Activated naive CD4-positive, alpha-beta T cell treated with anti-CD3 and anti-CD28 coated beads, Interleukin-2, amount 50 U/mL, for 24 hours (primary cell): ENCODE measurements at regions not wholly inside any gene's neighbourhood (a gene's known extent, or its start where the extent isn't known, plus 50 kb on each side); places are given as distances from the start of the nearest gene placed in this dataset.
"Not testable (repeated sequence)": the region's sequence is repeated elsewhere in the genome, so short reads cannot be mapped to it uniquely, and the experiment has no call there.

Experiments
- H3K27ac Mint-ChIP-seq: one replicate; pipeline ENCODE4 v1.8.0; 2021; ENCODE audit warnings: mild to moderate bottlenecking, mixed read lengths
- H3K27me3 Mint-ChIP-seq: one replicate; pipeline ENCODE4 v1.8.0; 2021; ENCODE audit warnings: mixed read lengths
- H3K36me3 Mint-ChIP-seq: one replicate; pipeline ENCODE4 v1.8.0; 2021; ENCODE audit warnings: mixed read lengths
- H3K4me1 Mint-ChIP-seq: one replicate; pipeline ENCODE4 v1.8.0; 2021; ENCODE audit warnings: mixed read lengths
- H3K4me3 Mint-ChIP-seq: one replicate; pipeline ENCODE4 v1.8.0; 2021; ENCODE audit warnings: mild to moderate bottlenecking, mixed read lengths
- H3K9me3 Mint-ChIP-seq: one replicate; pipeline ENCODE4 v1.8.0; 2021; ENCODE audit warnings: mixed read lengths

- no peak overlapping the region for H3K4me3 Mint-ChIP-seq
- H3K4me1 Mint-ChIP-seq: peaks cover 12% of the 10 kb centered on the region
- H3K36me3 Mint-ChIP-seq: no peaks in the 10 kb centered on the region
- no peaks in the 10 kb centered on the region for H3K27me3 Mint-ChIP-seq
- H3K9me3 Mint-ChIP-seq: no peaks in the 10 kb centered on the region
- H3K27ac Mint-ChIP-seq: no peak overlapping the region
These were observed 321.3 kb downstream of the FOXO1 start for GRCh38 chr13:40345149-40345514.

GRCh38 chr13:40345654-40346372, 320.6 kb downstream of the FOXO1 start:
- Mint-ChIP-seq H3K9me3 (no peaks in the 10 kb centered on the region), H3K27ac (no peak overlapping the region), H3K4me3 (no peak overlapping the region), H3K27me3 (no peaks in the 10 kb centered on the region), H3K36me3 (no peaks in the 10 kb centered on the region), H3K4me1 (peaks cover 12% of the 10 kb centered on the region)

DNA sequence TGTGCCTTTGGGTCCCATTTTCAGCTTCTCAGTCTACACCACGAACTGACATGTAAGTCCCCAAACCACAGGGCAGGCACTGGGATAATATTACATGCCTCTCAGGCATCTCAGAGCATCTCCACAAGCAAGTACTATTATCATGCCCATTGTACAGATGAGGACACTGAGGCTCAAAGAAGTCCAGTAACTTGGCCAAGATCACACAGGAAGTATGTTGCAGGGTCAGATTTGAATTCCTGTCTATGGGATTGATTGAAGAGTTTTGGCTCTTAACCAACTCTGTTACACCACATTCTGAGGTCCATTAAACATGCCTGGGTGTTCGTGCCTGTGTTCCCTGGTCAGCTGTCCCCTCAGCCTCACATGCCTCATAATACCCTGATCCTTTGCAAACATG, 319.8 kb downstream of the FOXO1 start:
- Mint-ChIP-seq H3K4me1 (peaks cover 12% of the 10 kb centered on the region), H3K9me3 (no peaks in the 10 kb centered on the region), H3K27me3 (no peaks in the 10 kb centered on the region), H3K36me3 (no peaks in the 10 kb centered on the region), H3K27ac (no peak overlapping the region), H3K4me3 (no peak overlapping the region)

DNA sequence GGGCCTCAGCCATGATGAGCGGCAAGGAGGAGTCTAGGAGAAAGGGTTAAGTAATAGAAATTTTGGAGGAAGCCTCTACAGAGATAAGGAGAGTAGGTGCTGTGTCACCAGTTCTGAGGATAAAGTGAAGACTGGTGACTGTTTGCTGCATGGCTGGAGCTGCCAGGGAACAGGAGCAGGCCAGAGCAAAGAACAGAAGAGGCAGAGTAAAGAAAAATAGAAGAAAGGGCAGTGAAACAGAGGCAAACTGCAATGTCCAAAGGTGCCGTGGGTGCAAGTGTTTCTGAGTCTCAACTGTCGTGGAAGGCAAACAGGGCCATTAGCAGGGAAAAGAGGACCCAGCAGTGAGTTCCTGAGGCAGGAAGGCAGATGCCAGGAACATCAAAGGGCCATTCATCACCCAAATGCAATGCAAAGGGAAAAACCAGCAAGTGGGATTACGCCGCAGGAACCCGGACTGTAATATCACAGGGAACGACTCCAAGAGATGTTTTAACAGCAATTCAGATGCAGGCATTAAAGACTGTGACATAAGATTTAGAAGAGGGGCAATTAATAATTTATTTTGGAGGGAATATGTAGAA, 318.3 kb downstream of the FOXO1 start:
- Mint-ChIP-seq H3K9me3 (no peaks in the 10 kb centered on the region), H3K4me1 (peaks cover 18% of the 10 kb centered on the region), H3K27ac (no peak overlapping the region), H3K27me3 (no peaks in the 10 kb centered on the region), H3K4me3 (no peak overlapping the region), H3K36me3 (no peaks in the 10 kb centered on the region)

DNA sequence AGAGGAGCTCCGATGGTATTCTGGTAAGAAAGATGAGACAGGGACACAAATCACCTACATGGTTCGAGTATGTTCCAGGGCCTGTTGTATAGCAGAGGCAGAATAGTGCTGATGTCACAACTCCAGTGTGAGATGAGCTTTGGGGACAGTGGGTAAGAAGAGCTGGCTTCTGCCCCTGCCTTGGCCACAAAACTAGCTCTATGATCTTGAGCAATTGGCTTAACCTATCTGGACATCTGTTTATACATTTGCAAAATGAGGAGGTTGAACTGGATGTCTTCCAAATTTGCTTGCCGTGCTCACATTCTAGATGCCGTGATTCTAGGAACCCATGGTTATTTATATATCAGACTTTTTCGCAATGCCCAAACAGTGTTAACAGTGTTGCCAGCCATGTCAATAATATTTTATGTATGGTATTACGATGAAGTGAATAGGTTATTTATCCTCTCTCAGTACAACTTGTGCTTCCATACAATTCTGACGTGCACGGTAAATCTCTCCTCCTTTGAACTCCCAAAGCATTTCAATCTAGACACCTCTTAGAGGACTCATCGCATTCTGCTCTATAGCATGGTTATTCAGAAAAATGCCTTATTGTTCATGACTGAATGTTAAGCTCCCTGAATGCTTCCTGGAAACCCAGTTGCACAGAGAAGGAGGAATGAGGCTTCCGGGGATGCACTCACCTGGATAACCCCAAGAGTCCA, 316.0 kb downstream of the FOXO1 start:
- peaks cover 21% of the 10 kb centered on the region for H3K4me1 Mint-ChIP-seq
- no peak overlapping the region for H3K27ac Mint-ChIP-seq
- H3K36me3 Mint-ChIP-seq: no peaks in the 10 kb centered on the region
- H3K9me3 Mint-ChIP-seq: no peaks in the 10 kb centered on the region
- H3K4me3 Mint-ChIP-seq: no peak overlapping the region
- no peaks in the 10 kb centered on the region for H3K27me3 Mint-ChIP-seq

DNA sequence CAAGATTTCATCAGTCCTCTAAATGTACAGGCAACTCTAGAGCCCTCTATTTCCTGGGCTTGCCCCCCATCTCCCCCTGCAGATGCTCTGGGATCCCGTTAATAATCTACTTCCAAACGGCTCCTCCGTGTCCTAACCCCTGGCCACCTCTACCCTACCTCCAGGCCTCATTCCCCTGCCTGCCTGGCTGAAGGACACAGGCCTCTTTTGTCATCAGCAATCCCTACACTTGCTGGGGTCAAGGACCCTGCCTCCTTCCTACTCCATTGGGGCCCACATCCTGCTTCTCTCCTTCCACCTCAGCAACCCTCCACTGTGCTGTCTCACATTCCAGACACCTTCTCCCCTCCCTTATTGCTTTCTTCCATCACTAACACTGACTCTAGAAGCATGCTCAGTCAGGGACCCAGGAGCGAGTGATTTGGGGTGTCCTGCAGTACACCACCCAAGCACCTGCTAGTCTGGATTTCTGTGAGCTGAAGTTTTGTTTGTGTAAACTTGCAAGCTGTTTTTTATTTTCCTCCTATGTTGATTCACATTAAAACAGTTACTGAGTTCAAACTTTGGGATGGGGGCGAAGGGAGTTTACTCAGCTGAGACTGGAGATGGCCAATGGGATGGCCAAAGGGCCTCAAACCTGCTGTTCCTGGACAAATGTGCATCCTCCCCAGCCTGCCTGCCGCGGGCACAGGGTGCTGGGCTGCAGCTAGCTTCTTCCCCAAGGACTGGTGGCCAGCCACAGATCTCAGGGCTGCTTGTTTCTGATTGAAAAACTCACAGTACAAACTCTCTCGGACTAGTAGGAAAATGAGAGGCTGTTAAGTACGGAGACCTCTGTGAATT, 314.7 kb downstream of the FOXO1 start:
- Mint-ChIP-seq H3K36me3 (no peaks in the 10 kb centered on the region), H3K27ac (no peak overlapping the region), H3K9me3 (no peaks in the 10 kb centered on the region), H3K27me3 (no peaks in the 10 kb centered on the region), H3K4me3 (no peak overlapping the region), H3K4me1 (peaks cover 24% of the 10 kb centered on the region)

DNA sequence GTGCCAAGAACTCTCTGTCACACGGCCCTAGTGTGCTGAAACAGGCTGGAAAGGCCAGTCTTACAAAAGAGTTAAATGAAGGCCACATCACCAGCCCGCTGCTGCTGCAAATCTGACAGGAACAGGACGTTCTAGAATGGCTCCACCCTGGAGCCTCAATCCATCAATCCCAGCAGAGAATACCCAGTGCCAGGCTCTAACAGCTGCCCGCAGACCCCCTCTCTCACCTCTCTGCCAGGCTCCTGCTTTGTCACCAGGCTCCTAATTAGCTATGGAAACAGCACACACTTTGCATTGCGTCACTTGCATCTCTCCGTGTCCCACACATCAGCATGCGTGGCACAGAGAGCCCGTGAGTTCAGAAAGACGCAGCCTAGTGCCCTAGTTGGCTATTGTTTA, 314.1 kb downstream of the FOXO1 start:
- no peaks in the 10 kb centered on the region for H3K9me3 Mint-ChIP-seq
- no peaks in the 10 kb centered on the region for H3K36me3 Mint-ChIP-seq
- H3K27me3 Mint-ChIP-seq: no peaks in the 10 kb centered on the region
- peaks cover 24% of the 10 kb centered on the region for H3K4me1 Mint-ChIP-seq
- H3K4me3 Mint-ChIP-seq: no peak overlapping the region
- H3K27ac Mint-ChIP-seq: no peak overlapping the region

- H3K27me3 Mint-ChIP-seq: no peaks in the 10 kb centered on the region
- H3K27ac Mint-ChIP-seq: no peak overlapping the region
- H3K4me1 Mint-ChIP-seq: peaks cover 22% of the 10 kb centered on the region
These were observed 313.5 kb downstream of the FOXO1 start for GRCh38 chr13:40352802-40353562.

GRCh38 chr13:40355126-40355724, 311.2 kb downstream of the FOXO1 start:
- Mint-ChIP-seq H3K4me3 (no peak overlapping the region), H3K9me3 (no peaks in the 10 kb centered on the region), H3K36me3 (no peaks in the 10 kb centered on the region), H3K4me1 (peaks cover 16% of the 10 kb centered on the region), H3K27ac (no peak overlapping the region), H3K27me3 (no peaks in the 10 kb centered on the region)

More at GRCh38 chr13:40352802-40353562, 313.5 kb downstream of the FOXO1 start:
- Mint-ChIP-seq H3K4me3 (no peak overlapping the region), H3K9me3 (no peaks in the 10 kb centered on the region), H3K36me3 (no peaks in the 10 kb centered on the region)

DNA sequence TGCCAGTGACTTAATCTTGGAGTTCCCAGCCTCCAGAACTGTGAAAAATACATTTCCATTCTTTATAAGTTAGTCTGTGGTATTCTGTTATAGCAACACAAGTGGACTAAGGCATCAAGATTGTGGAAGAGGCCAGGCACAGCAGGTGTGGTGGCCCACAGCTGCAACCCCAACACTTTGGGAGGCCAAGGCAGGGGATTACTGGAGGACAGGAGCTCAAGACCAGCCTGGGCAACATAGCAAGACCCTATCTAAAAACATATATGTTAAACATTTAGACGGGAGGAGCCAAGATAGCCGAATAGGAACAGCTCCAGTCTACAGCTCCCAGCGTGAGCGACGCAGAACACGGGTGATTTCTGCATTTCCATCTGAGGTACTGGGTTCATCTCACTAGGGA, 310.4 kb downstream of the FOXO1 start:
- Mint-ChIP-seq H3K4me3 (no peak overlapping the region), H3K9me3 (no peaks in the 10 kb centered on the region), H3K27ac (no peak overlapping the region), H3K36me3 (no peaks in the 10 kb centered on the region), H3K27me3 (no peaks in the 10 kb centered on the region), H3K4me1 (peaks cover 16% of the 10 kb centered on the region)

DNA sequence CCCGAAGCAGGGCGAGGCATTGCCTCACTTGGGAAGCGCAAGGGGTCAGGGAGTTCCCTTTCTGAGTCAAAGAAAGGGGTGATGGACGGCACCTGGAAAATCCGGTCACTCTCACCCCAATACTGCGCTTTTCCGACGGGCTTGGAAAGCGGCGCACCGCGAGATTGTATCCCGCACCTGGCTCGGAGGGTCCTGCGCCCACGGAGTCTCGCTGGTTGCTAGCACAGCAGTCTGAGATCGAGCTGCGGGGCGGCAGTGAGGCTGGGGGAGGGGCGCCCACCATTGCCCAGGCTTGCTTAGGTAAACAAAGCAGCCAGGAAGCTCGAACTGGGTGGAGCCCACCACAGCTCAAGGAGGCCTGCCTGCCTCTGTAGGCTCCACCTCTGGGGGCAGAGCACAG, 310.0 kb downstream of the FOXO1 start:
- H3K27ac Mint-ChIP-seq, H3K36me3 Mint-ChIP-seq, H3K4me3 Mint-ChIP-seq, H3K27me3 Mint-ChIP-seq, H3K9me3 Mint-ChIP-seq: not testable (repeated sequence)
- H3K4me1 Mint-ChIP-seq: peaks cover 16% of the 10 kb centered on the region

DNA sequence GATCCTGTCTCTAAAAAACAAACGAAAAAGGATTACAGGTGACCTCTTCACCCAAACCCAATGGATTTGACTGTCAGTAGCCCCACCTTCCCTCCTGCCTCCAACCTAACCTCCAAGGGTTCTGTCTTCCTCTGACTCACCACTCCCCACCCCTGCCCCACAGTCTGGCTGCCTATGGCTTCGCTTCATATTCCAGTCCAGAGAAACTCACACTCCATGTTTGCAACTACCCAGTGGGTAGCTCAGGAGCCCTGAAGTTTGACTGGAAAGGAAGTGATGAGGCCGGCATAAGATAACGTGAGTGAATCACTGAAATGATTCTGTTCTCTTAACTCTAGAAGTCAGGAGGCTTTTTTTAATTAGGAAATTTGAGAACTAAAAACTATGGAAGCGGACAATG, 303.9 kb downstream of the FOXO1 start:
- H3K27ac Mint-ChIP-seq: no peak overlapping the region

DNA sequence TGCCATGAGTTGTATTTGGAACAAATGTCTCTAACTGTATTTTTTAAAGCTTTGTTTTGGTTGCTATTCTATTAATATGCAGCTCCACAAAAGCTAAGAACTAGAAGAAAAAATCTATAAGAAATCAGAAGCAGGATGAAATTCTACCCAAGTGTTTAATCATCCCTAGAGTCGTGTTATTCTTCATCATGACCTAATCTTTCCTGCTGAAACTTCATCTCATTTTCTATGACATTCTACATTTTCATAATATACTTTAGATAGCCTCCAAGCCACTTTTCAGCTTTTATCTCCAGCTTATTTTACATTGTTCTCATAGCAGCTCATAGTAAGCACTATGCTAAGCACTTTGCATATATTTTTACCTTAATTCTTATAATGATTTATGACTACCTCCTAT, 302.8 kb downstream of the FOXO1 start:
- no peaks in the 10 kb centered on the region for H3K36me3 Mint-ChIP-seq
- H3K4me1 Mint-ChIP-seq: peaks cover 25% of the 10 kb centered on the region
- H3K9me3 Mint-ChIP-seq: no peaks in the 10 kb centered on the region
- H3K27me3 Mint-ChIP-seq: no peaks in the 10 kb centered on the region
- H3K27ac Mint-ChIP-seq: no peak overlapping the region
- H3K4me3 Mint-ChIP-seq: no peak overlapping the region

More for the DNA sequence above, 303.9 kb downstream of the FOXO1 start:
- H3K4me1 Mint-ChIP-seq: peaks cover 25% of the 10 kb centered on the region
- H3K36me3 Mint-ChIP-seq: no peaks in the 10 kb centered on the region
- H3K27me3 Mint-ChIP-seq: no peaks in the 10 kb centered on the region
- H3K4me3 Mint-ChIP-seq: no peak overlapping the region
- H3K9me3 Mint-ChIP-seq: no peaks in the 10 kb centered on the region

DNA sequence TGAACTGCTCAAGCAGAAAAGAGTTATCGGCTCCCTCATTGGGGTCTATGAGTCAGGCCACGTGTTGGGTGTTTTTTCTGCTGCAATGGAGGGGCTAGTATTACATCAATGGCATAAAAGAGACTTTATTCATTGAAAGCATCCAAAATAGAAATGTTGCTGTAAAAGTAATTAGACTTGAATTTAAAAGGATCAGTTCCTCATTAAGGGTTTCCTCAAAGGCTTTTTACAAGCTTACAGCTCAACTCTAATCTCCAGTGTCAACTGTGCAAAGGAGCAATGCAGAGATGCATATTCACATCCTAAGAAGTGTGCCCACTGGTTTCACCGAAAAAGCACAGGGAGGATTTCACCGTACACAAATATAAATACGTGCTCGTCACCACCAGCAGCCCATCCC, 300.3 kb downstream of the FOXO1 start:
- Mint-ChIP-seq H3K4me1 (peaks cover 39% of the 10 kb centered on the region), H3K27me3 (no peaks in the 10 kb centered on the region), H3K27ac (no peak overlapping the region), H3K36me3 (no peaks in the 10 kb centered on the region), H3K9me3 (no peaks in the 10 kb centered on the region), H3K4me3 (no peak overlapping the region)
